A673 (cell line): ENCODE measurements at regions not wholly inside any gene's neighbourhood (a gene's known extent, or its start where the extent isn't known, plus 50 kb on each side); places are given as distances from the start of the nearest gene placed in this dataset.

Source experiments
- BruUV-seq: library from RNA; stranded (reverse); fragments of 400-500 nt; replicated peaks from 2 replicates; lab custom pipeline; 2021; lab: Mats Ljungman, UMichigan
- CTCF ChIA-PET: fragments of 300-600 bp; sonication (Branson Sonifier 250); formaldehyde crosslinking; loops from one replicate; lab custom pipeline; 2022; ENCODE audit warnings: antibody characterized with exemption; lab: Charles Lee
- POLR2A ChIA-PET: fragments of 300-600 bp; sonication (Branson Sonifier 250); formaldehyde crosslinking; loops from one replicate; lab custom pipeline; 2022; ENCODE audit warnings: antibody characterized with exemption; ENCODE audit not compliant: low non-redundant PET; lab: Charles Lee
- DNase-seq: peaks from one replicate; pipeline ENCODE4 v3.0.0-alpha.2; 2015; ENCODE audit warnings: low spot score
- H3K27ac ChIP-seq: fragments of 200-600 bp; sonication (generic); 2 replicates; pipeline ENCODE4 v1.5.1; 2016; ENCODE audit warnings: mixed run types, low read depth, mild to moderate bottlenecking, mixed read lengths, antibody characterized with exemption, low read length; ENCODE audit not compliant: poor library complexity, severe bottlenecking
- H3K27me3 ChIP-seq: fragments of 200-600 bp; sonication (generic); replicated peaks from 2 replicates; pipeline ENCODE4 v1.6.1; 2017; ENCODE audit warnings: mixed run types, low read depth, mild to moderate bottlenecking, mixed read lengths, antibody characterized with exemption, low read length; ENCODE audit not compliant: insufficient read depth, poor library complexity
- H3K36me3 ChIP-seq: fragments of 200-600 bp; sonication (generic); 2 replicates; pipeline ENCODE4 v1.6.1; 2016; ENCODE audit warnings: mixed run types, mild to moderate bottlenecking, mixed read lengths, antibody characterized with exemption, low read length; ENCODE audit not compliant: insufficient read depth, poor library complexity, severe bottlenecking
- H3K4me1 ChIP-seq: fragments of 200-600 bp; sonication (generic); 2 replicates; pipeline ENCODE4 v1.6.1; 2017; ENCODE audit warnings: mixed run types, mild to moderate bottlenecking, mixed read lengths, antibody characterized with exemption, low read length; ENCODE audit not compliant: insufficient read depth, poor library complexity, severe bottlenecking
- H3K4me3 ChIP-seq: fragments of 200-600 bp; sonication (generic); 2 replicates; pipeline ENCODE4 v1.5.1; 2016; ENCODE audit warnings: low read depth, mixed run types, mild to moderate bottlenecking, mixed read lengths, low read length; ENCODE audit not compliant: poor library complexity, severe bottlenecking
- H3K9me3 ChIP-seq: fragments of 200-600 bp; sonication (generic); 2 replicates; pipeline ENCODE4 v1.6.1; 2016; ENCODE audit warnings: mixed run types, low read depth, mild to moderate bottlenecking, mixed read lengths, antibody characterized with exemption, low read length; ENCODE audit not compliant: poor library complexity, severe bottlenecking
- EZH2 ChIP-seq: fragments of 200-600 bp; sonication (generic); IDR thresholded peaks from 2 replicates; pipeline ENCODE4 v1.6.1; 2017; ENCODE audit warnings: borderline replicate concordance, low read depth, mild to moderate bottlenecking, mixed read lengths, antibody characterized with exemption, low read length; ENCODE audit not compliant: poor library complexity, severe bottlenecking
- intact Hi-C: fragments of 100-400 bp; cut with micrococcal nuclease; formaldehyde crosslinking; loops from one replicate; pipeline ENCODE4 v1.10.0; 2022; ENCODE audit not compliant: unreplicated experiment
- TF ChIP-seq, protein P1 (sequence below): fragments of 300-800, 200-600 bp; sonication (generic); conservative IDR thresholded peaks from 2 replicates; pipeline ENCODE4 v1.5.1; 2017; ENCODE audit warnings: low read depth, mild to moderate bottlenecking, antibody characterized with exemption, low read length, moderate library complexity, mixed read lengths

DNA sequence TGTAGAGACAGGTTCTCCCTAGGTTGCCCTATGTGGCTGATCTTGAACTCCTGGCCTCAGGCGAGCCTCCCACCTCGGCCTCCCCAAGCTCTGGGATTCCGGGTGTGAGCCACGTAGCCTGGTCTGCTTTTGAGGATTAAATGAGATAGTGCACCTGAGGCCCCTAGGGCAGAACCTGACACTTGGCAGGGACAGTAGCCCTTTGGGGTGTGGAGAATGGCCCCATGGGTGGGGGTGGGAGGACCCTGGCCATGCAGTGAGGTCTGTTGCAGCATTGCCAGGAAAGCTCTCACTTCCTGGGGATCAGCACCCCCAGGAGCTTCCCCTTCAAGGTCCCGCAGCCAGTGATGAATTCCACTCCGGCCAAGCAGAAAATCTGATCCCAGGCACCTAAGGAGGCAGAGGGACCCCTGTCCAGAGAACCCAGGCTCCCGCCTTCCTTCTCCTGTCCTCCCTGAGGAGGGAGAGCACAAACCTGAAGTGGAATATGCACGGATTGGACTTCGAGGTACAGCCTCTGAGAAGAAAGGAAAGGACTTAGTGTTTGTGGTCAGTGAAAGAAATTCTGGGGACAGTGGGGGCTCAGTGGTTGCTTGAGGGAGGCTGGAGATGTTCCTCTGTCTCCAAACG lies 73.9 kb upstream of the UNC5A start:
- intact Hi-C loops: no loop called here
- no peak overlapping the region for H3K27ac ChIP-seq
- BruUV-seq: no TSS peak
- TF ChIP-seq, protein P1, sequence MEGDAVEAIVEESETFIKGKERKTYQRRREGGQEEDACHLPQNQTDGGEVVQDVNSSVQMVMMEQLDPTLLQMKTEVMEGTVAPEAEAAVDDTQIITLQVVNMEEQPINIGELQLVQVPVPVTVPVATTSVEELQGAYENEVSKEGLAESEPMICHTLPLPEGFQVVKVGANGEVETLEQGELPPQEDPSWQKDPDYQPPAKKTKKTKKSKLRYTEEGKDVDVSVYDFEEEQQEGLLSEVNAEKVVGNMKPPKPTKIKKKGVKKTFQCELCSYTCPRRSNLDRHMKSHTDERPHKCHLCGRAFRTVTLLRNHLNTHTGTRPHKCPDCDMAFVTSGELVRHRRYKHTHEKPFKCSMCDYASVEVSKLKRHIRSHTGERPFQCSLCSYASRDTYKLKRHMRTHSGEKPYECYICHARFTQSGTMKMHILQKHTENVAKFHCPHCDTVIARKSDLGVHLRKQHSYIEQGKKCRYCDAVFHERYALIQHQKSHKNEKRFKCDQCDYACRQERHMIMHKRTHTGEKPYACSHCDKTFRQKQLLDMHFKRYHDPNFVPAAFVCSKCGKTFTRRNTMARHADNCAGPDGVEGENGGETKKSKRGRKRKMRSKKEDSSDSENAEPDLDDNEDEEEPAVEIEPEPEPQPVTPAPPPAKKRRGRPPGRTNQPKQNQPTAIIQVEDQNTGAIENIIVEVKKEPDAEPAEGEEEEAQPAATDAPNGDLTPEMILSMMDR: no peak
- TF ChIP-seq EZH2: no peak
- H3K36me3 ChIP-seq: no peaks in the 10 kb centered on the region
- ChIA-PET CTCF (no interaction called here), POLR2A (no interaction called here)
- H3K4me3 ChIP-seq: no peak overlapping the region
- no peaks in the 10 kb centered on the region for H3K9me3 ChIP-seq
- DNase-seq: no peak
- peaks cover 6% of the 10 kb centered on the region for H3K4me1 ChIP-seq
- no peaks in the 10 kb centered on the region for H3K27me3 ChIP-seq

DNA sequence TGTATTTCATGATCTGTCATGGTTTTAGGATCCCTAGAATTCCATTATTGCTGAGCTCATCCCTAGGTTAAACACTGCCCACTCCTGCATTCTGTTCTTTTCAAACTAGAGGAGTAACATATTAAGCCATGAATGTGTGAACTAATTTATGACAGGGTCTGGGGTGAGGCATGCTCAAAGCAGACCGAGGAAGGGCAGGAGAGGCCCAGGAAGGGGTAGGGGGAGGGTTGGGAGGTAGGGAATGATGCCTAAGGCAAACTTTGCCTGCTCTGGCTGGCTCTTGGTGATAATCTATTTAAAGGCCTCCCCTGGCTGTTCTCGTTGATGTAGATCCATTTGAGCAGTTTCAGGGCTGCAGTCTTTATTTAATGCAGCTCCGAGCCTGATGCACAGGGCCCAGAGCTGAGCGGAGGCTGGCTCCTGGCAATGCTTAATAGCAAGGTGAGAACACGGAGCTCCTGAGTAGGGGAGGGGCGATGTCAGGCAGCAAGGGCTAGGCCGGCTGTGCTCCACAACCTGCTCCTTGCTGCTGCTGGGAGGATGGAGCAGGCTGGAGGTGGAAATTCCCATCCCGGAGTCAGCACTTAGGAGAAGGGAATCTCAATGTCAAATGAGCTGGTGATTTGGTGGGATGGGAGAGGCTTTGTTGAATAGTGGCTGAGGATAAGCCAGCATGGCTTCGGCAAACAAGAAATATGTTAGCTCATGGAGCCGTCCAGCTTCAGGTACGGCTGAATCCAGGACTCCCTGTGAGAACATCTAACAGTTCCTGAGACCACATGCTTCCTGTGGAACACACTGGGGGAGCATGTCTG lies 73.2 kb upstream of the UNC5A start:
- Histone ChIP-seq H3K4me3 (no peak overlapping the region), H3K27me3 (no peaks in the 10 kb centered on the region), H3K27ac (no peak overlapping the region), H3K36me3 (no peaks in the 10 kb centered on the region), H3K9me3 (no peaks in the 10 kb centered on the region), H3K4me1 (peaks cover 6% of the 10 kb centered on the region)
- ChIA-PET POLR2A (no interaction called here), CTCF (no interaction called here)
- no peak for TF ChIP-seq EZH2
- TF ChIP-seq, protein P1: no peak
- no peak for DNase-seq
- BruUV-seq: no TSS peak
- intact Hi-C loops: no loop called here

DNA sequence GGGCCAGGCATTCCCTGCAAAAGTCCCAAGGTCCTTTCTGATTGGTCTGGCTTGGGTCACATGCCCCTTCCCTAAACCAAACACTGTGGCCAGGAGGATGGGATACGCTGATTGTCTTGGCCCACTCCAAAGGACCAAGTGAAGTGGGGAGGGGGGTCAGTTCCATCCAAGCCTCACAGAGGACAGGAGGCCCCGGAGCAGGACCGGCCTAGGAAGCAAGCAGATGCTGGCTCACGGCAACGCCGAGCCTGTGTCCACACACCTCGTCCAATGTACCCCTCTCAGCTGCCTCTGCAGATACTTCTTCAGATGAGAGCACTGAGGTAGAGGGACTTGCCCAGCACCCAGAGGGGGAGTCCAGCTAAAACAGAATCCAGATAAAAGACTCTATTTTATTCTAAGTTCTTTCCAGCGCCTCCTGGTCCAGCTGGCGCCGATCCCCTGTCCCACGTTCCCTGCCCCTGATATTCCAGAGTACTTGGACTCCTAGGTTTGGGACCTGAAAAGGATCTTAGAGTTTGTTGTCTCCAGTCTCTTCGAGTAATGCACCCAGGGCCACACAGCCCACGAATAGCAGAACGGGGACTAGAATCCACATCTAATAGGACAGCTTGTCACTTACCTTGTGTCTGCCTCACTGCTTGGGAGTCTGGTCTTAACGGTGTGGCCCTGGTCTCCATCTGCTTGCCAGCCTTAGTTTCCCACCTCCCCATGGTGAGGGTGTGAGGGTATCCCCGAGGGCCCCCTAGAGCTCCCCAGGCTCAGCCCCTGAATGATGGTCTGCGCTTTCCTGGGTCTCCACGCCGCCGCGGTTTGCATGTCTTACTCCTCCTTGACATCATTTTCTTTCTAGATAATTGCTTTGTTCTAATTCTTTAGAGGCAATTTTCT lies 72.4 kb upstream of the UNC5A start:
- intact Hi-C loops: no loop called here
- H3K36me3 ChIP-seq: no peaks in the 10 kb centered on the region
- no peaks in the 10 kb centered on the region for H3K27me3 ChIP-seq
- POLR2A ChIA-PET: no interaction called here
- no peak overlapping the region for H3K4me3 ChIP-seq
- BruUV-seq: no TSS peak
- peaks cover 6% of the 10 kb centered on the region for H3K4me1 ChIP-seq
- CTCF ChIA-PET: no interaction called here
- H3K27ac ChIP-seq: no peak overlapping the region
- TF ChIP-seq EZH2: no peak
- TF ChIP-seq, protein P1: no peak
- no peak for DNase-seq
- no peaks in the 10 kb centered on the region for H3K9me3 ChIP-seq
